Body of pancreas (tissue), 4 donors: ENCODE measurements at regions not wholly inside any gene's neighbourhood (a gene's known extent, or its start where the extent isn't known, plus 50 kb on each side); places are given as distances from the start of the nearest gene placed in this dataset.

ENCODE experiments used
- CTCF ChIP-seq, 7 experiments: fragments of 450-650 bp in 4 of 7; fragments of 200-600 bp in 3 of 7; sonication (generic) in 3 of 7; IDR thresholded peaks; one replicate each; pipeline ENCODE4 v1.5.1; 2016 to 2019; ENCODE audit warnings: antibody characterized with exemption in 7 of 7
- POLR2A ChIP-seq, 3 donors: fragments of 450-650 bp; IDR thresholded peaks; one replicate each; pipeline ENCODE4 v1.6.1; 2016; ENCODE audit warnings: antibody characterized with exemption in 3 of 3, mild to moderate bottlenecking in 2 of 3

GRCh38 chr13:37490176-37490779 lies 108.3 kb downstream of the POSTN start:
- no peak for TF ChIP-seq CTCF (IDR thresholded peaks at IDR 0.05)
- no peak for TF ChIP-seq POLR2A (IDR thresholded peaks at IDR 0.05)
